ENCODE measurements at regions not wholly inside any gene's neighbourhood (a gene's known extent, or its start where the extent isn't known, plus 50 kb on each side); places are given as distances from the start of the nearest gene placed in this dataset.

DNA sequence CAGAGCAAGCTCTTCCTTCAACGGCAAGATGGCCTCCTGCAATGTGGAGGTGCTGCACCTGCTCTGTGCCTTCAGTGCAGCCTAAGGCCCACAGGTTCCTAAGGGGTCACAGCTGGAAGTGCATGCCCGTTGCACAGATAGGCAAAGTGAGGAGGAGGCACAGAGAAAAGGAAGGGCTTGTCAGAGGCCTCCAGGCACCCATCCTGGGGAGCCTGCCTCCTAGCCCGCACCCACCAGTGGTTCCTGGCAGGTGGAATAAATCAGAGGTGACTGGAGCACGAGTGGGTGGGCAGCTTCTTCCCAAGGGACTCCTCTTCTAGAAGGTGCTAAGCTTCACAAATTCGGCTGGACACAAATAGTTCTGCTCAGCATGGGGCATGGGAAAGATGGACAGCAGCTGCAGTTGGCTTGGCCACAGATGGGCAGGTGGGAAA lies 52.8 kb upstream of the STXBP1 start:
- TF ChIP-seq, protein P1, sequence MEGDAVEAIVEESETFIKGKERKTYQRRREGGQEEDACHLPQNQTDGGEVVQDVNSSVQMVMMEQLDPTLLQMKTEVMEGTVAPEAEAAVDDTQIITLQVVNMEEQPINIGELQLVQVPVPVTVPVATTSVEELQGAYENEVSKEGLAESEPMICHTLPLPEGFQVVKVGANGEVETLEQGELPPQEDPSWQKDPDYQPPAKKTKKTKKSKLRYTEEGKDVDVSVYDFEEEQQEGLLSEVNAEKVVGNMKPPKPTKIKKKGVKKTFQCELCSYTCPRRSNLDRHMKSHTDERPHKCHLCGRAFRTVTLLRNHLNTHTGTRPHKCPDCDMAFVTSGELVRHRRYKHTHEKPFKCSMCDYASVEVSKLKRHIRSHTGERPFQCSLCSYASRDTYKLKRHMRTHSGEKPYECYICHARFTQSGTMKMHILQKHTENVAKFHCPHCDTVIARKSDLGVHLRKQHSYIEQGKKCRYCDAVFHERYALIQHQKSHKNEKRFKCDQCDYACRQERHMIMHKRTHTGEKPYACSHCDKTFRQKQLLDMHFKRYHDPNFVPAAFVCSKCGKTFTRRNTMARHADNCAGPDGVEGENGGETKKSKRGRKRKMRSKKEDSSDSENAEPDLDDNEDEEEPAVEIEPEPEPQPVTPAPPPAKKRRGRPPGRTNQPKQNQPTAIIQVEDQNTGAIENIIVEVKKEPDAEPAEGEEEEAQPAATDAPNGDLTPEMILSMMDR (conservative IDR thresholded peaks at IDR 0.05) = no peak
- TF ChIP-seq ZFX (IDR thresholded peaks at IDR 0.05) = no peak

Measured in C4-2B (cell line).